ENCODE measurements at regions not wholly inside any gene's neighbourhood (a gene's known extent, or its start where the extent isn't known, plus 50 kb on each side); places are given as distances from the start of the nearest gene placed in this dataset.

GRCh38 chr7:40947566-40947965, 755.3 kb downstream of the INHBA start:
- ATAC-seq (no peak), DNase-seq (ENCODE audit: low spot score) (no peak)
- no peak overlapping the region for H3K27ac Mint-ChIP-seq
- H3K27me3 Mint-ChIP-seq (ENCODE audit: insufficient read depth, low read depth, poor library complexity) = peaks cover 5% of the 10 kb centered on the region
- Histone ChIP-seq H3K4me1 (ENCODE audit: insufficient read depth) (no peaks in the 10 kb centered on the region), H3K4me2 (no peak overlapping the region), H3K9me2 (ENCODE audit: insufficient read depth) (no peaks in the 10 kb centered on the region), H3K27ac (ENCODE audit: low read depth) (no peak overlapping the region), H3K79me2 (replicated peaks; ENCODE audit: insufficient read depth) (no peaks in the 10 kb centered on the region), H3K27me3 (ENCODE audit: insufficient read depth) (no peaks in the 10 kb centered on the region), H4K20me1 (replicated peaks; ENCODE audit: insufficient read depth) (no peaks in the 10 kb centered on the region), H3K36me3 (ENCODE audit: insufficient read depth) (peaks cover 6% of the 10 kb centered on the region; the same call in 1 of the 2 replicates), H3K4me3 (no peak overlapping the region), H2AFZ (no peak overlapping the region), H3F3A (replicated peaks; ENCODE audit: low read depth) (no peaks in the 10 kb centered on the region)
- TF ChIP-seq REST (IDR thresholded peaks at IDR 0.05; ENCODE audit: unreplicated experiment) (no peak), CREB1 (CRISPR knock-in tag; IDR thresholded peaks at IDR 0.05; ENCODE audit: low read depth) (no peak), CTCF (conservative IDR thresholded peaks at IDR 0.05; ENCODE audit: low read depth in 2 of 2) (no peak), ZNF114 (CRISPR knock-in tag; IDR thresholded peaks at IDR 0.05) (no peak), ZNF462 (CRISPR knock-in tag; IDR thresholded peaks at IDR 0.05) (no peak), ETS1 (IDR thresholded peaks at IDR 0.05) (no peak), JUNB (IDR thresholded peaks at IDR 0.05; ENCODE audit: unreplicated experiment) (no peak), EZH2phosphoT487 (IDR thresholded peaks at IDR 0.05; ENCODE audit: unreplicated experiment) (no peak), POLR2AphosphoS5 (IDR thresholded peaks at IDR 0.05; ENCODE audit: low read depth) (no peak)
- peaks cover 64% of the 10 kb centered on the region for H3K9me3 Mint-ChIP-seq
- H3K36me3 Mint-ChIP-seq (ENCODE audit: low read depth) = peaks cover 27% of the 10 kb centered on the region
- no peaks in the 10 kb centered on the region for H3K4me1 Mint-ChIP-seq
- no peak overlapping the region for H3K4me3 Mint-ChIP-seq

Measured in GM23338 (cell line).